Tibial nerve (tissue), 4 donors: ENCODE measurements at regions not wholly inside any gene's neighbourhood (a gene's known extent, or its start where the extent isn't known, plus 50 kb on each side); places are given as distances from the start of the nearest gene placed in this dataset.

Experiments used
- DNase-seq, 2 donors: peaks; one replicate each; pipeline ENCODE4 v3.0.0-alpha.2; 2019; ENCODE audit warnings: low spot score in 2 of 2
- H3K27ac ChIP-seq, 4 donors: fragments of 200-600 bp; sonication (generic) in 3 of 4; one replicate each; pipeline ENCODE4 v1.5.1; 2017 to 2019; ENCODE audit warnings: mild to moderate bottlenecking in 1 of 4
- H3K27me3 ChIP-seq, 2 donors: fragments of 200-600 bp; sonication (generic) in 1 of 2; one replicate each; pipeline versions ENCODE4 v1.5.1 to v1.6.0; 2017 to 2019
- H3K36me3 ChIP-seq, 3 donors: fragments of 200-600 bp; sonication (generic); one replicate each; pipeline ENCODE4 v1.5.1; 2018 to 2019
- H3K4me1 ChIP-seq, 4 donors: fragments of 200-600 bp; sonication (generic) in 3 of 4; one replicate each; pipeline ENCODE4 v1.5.1; 2017 to 2019
- H3K4me3 ChIP-seq, 4 donors: fragments of 200-600 bp; sonication (generic) in 3 of 4; one replicate each; pipeline ENCODE4 v1.5.1; 2017 to 2019; ENCODE audit warnings: mild to moderate bottlenecking in 1 of 4, moderate library complexity in 1 of 4
- H3K9me3 ChIP-seq, 4 donors: fragments of 200-600 bp; sonication (generic) in 3 of 4; one replicate each; pipeline ENCODE4 v1.5.1; 2017 to 2019
- EP300 ChIP-seq, 2 donors: sonication (generic); formaldehyde crosslinking; IDR thresholded peaks; one replicate each; pipeline ENCODE4 v1.6.1; 2017; ENCODE audit warnings: antibody characterized with exemption in 2 of 2, mild to moderate bottlenecking in 1 of 2
- POLR2A ChIP-seq, 2 donors: fragments of 450-650 bp; IDR thresholded peaks; one replicate each; pipeline ENCODE4 v1.6.1; 2017; ENCODE audit warnings: antibody characterized with exemption in 2 of 2, mild to moderate bottlenecking in 2 of 2, moderate library complexity in 2 of 2
- WGBS, 2 donors: methylation state at CpG; one replicate each; pipeline ENCODE4 v1.1.5; 2018; 5-methylcytosine and 5-hydroxymethylcytosine counted together
- TF ChIP-seq, protein P1 (sequence below), 5 experiments: fragments of 200-600 bp in 3 of 5; fragments of 450-650 bp in 2 of 5; sonication (generic) in 3 of 5; IDR thresholded peaks; one replicate each; pipeline ENCODE4 v1.5.1; 2016 to 2019; ENCODE audit warnings: antibody characterized with exemption in 5 of 5, mild to moderate bottlenecking in 3 of 5, moderate library complexity in 2 of 5

DNA sequence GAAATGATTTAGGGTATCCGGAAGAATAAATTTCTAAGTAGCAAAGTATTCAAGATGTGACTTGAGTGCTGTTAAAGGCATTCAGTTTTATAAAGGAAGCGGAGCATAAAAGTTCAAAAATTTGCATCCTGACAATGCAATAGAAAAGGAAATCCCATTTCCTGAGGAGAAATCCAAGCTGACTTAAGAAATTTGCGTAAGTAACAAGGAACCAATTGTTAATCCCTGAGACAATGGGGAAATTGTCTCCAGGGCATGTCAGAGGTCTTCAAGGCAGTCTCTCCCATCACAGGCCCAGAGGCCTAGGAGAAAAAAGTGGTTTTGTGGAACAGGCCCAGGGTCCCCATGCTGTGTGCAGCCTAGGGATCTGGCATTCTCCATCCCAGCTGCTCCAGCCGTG is 416.0 kb downstream of the PRDM2 start:
- no peak for DNase-seq
- Histone ChIP-seq H3K9me3 (peaks cover 0 to 10% (median 0%) of the 10 kb centered on the region in 4 donors), H3K27ac (no peak overlapping the region), H3K36me3 (no peaks in the 10 kb centered on the region), H3K27me3 (no peaks in the 10 kb centered on the region), H3K4me1 (peaks cover 0 to 5% (median 0%) of the 10 kb centered on the region in 4 donors), H3K4me3 (no peak overlapping the region)
- WGBS, 2 donors, result 61 to 67% methylated on average over 4 of the region's 4 CpGs
- TF ChIP-seq, protein P1, sequence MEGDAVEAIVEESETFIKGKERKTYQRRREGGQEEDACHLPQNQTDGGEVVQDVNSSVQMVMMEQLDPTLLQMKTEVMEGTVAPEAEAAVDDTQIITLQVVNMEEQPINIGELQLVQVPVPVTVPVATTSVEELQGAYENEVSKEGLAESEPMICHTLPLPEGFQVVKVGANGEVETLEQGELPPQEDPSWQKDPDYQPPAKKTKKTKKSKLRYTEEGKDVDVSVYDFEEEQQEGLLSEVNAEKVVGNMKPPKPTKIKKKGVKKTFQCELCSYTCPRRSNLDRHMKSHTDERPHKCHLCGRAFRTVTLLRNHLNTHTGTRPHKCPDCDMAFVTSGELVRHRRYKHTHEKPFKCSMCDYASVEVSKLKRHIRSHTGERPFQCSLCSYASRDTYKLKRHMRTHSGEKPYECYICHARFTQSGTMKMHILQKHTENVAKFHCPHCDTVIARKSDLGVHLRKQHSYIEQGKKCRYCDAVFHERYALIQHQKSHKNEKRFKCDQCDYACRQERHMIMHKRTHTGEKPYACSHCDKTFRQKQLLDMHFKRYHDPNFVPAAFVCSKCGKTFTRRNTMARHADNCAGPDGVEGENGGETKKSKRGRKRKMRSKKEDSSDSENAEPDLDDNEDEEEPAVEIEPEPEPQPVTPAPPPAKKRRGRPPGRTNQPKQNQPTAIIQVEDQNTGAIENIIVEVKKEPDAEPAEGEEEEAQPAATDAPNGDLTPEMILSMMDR (IDR thresholded peaks at IDR 0.05), result no peak
- TF ChIP-seq POLR2A (IDR thresholded peaks at IDR 0.05), result no peak
- TF ChIP-seq EP300 (IDR thresholded peaks at IDR 0.05), result no peak

GRCh38 chr1:14117700-14118099 is 417.7 kb downstream of the PRDM2 start:
- H3K9me3 ChIP-seq, result peaks cover 0 to 13% (median 0%) of the 10 kb centered on the region in 4 donors
- DNase-seq, result no peak
- 91 to 93% methylated on average over 2 of the region's 2 CpGs for WGBS, 2 donors
- no peaks in the 10 kb centered on the region for H3K36me3 ChIP-seq
- H3K27ac ChIP-seq, result no peak overlapping the region
- TF ChIP-seq POLR2A (IDR thresholded peaks at IDR 0.05) (no peak), EP300 (IDR thresholded peaks at IDR 0.05) (no peak)
- TF ChIP-seq, protein P1 (IDR thresholded peaks at IDR 0.05), result no peak
- H3K27me3 ChIP-seq, result no peaks in the 10 kb centered on the region
- no peak overlapping the region for H3K4me3 ChIP-seq
- H3K4me1 ChIP-seq, result peaks cover 0 to 5% (median 0%) of the 10 kb centered on the region in 4 donors

- Histone ChIP-seq H3K4me1 (no peaks in the 10 kb centered on the region), H3K9me3 (peaks cover 0 to 13% (median 0%) of the 10 kb centered on the region in 4 donors), H3K36me3 (no peaks in the 10 kb centered on the region), H3K4me3 (no peak overlapping the region), H3K27ac (no peak overlapping the region), H3K27me3 (no peaks in the 10 kb centered on the region)
- 54 to 70% methylated on average over 7 of the region's 7 CpGs for WGBS, 2 donors
- TF ChIP-seq, protein P1 (IDR thresholded peaks at IDR 0.05), result no peak
- no peak for TF ChIP-seq EP300 (IDR thresholded peaks at IDR 0.05)
- TF ChIP-seq POLR2A (IDR thresholded peaks at IDR 0.05), result no peak
- no peak for DNase-seq
Measured at GRCh38 chr1:14118691-14119485, 418.9 kb downstream of the PRDM2 start.

- H3K27me3 ChIP-seq, result no peaks in the 10 kb centered on the region
- no peak for DNase-seq
- no peaks in the 10 kb centered on the region for H3K36me3 ChIP-seq
- H3K9me3 ChIP-seq, result peaks cover 0 to 13% (median 0%) of the 10 kb centered on the region in 4 donors
- WGBS, 2 donors, result 91 to 98% methylated on average over 2 of the region's 2 CpGs
- no peak overlapping the region for H3K27ac ChIP-seq
- no peak for TF ChIP-seq EP300 (IDR thresholded peaks at IDR 0.05)
- no peak for TF ChIP-seq POLR2A (IDR thresholded peaks at IDR 0.05)
- TF ChIP-seq, protein P1 (IDR thresholded peaks at IDR 0.05), result no peak
- H3K4me3 ChIP-seq, result no peak overlapping the region
- no peaks in the 10 kb centered on the region for H3K4me1 ChIP-seq
Measured at GRCh38 chr1:14120895-14121294, 420.9 kb downstream of the PRDM2 start.

GRCh38 chr1:14128096-14128495 is 428.1 kb downstream of the PRDM2 start:
- 92 to 93% methylated on average over 1 of the region's 1 CpG for WGBS, 2 donors
- Histone ChIP-seq H3K9me3 (no peaks in the 10 kb centered on the region), H3K27ac (no peak overlapping the region), H3K27me3 (no peaks in the 10 kb centered on the region), H3K4me3 (no peak overlapping the region), H3K36me3 (no peaks in the 10 kb centered on the region), H3K4me1 (no peaks in the 10 kb centered on the region)
- TF ChIP-seq, protein P1 (IDR thresholded peaks at IDR 0.05), result no peak
- TF ChIP-seq POLR2A (IDR thresholded peaks at IDR 0.05) (no peak), EP300 (IDR thresholded peaks at IDR 0.05) (no peak)
- DNase-seq, result no peak
